ENCODE measurements at regions not wholly inside any gene's neighbourhood (a gene's known extent, or its start where the extent isn't known, plus 50 kb on each side); places are given as distances from the start of the nearest gene placed in this dataset.

DNA sequence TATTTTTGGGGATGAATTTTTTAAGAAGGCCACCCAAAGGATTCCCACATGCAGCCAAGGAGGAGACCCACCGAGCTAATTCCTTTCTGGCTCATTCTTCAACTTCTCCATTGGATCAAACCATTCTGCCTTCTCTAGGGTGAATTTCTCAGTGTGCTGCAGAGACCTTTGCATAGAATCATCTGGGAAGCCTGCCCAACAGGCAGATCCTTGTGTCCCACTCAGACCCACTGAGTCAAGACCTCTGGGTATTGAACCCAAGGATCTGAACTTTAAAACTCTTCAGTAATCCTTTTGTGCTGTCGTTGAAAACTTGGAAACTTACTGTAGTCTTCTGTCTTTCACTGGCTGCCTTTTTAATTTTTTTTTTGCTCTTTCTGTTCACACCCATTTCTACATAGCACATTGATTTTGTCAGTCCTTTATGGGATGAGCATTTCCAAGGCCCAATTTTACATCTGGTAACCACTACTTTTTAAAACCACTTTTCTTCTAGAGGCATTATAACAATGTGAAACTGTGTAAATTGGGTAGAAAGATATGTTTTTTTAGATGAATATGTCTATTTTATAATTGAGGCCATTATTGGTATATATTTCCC lies 120.2 kb downstream of the TSN start:
- ATAC-seq (ENCODE audit: insufficient read depth, low FRiP score) (no peak), DNase-seq (no peak)
- Histone ChIP-seq H3K9ac (ENCODE audit: insufficient read depth in 1 of 2, low read length in 2 of 2) (no peak overlapping the region), H3K9me3 (ENCODE audit: control insufficient read depth in 4 of 4, insufficient read depth in 3 of 4, low read length in 3 of 4) (no peaks in the 10 kb centered on the region), H3K4me1 (ENCODE audit: control insufficient read depth in 5 of 5, insufficient read depth in 5 of 5, low read length in 5 of 5) (no peaks in the 10 kb centered on the region), H3K36me3 (ENCODE audit: control insufficient read depth in 4 of 4, insufficient read depth in 4 of 4, low read length in 4 of 4) (no peaks in the 10 kb centered on the region), H3K27ac (ENCODE audit: low read depth in 1 of 2, low read length in 1 of 2) (no peak overlapping the region), H3K4me3 (no peak overlapping the region), H3K27me3 (ENCODE audit: control insufficient read depth in 3 of 3, insufficient read depth in 3 of 3, low read length in 2 of 3) (no peaks in the 10 kb centered on the region)
- no peak for TF ChIP-seq CTCF (IDR thresholded peaks at IDR 0.05; ENCODE audit: control extremely low read depth, extremely low read depth)
- 81 to 85% methylated on average over 2 of the region's 2 CpGs for WGBS, 2 donors

- Histone ChIP-seq H3K9ac (ENCODE audit: insufficient read depth in 1 of 2, low read length in 2 of 2) (no peak overlapping the region), H3K4me3 (no peak overlapping the region), H3K27ac (ENCODE audit: low read depth in 1 of 2, low read length in 1 of 2) (no peak overlapping the region), H3K36me3 (ENCODE audit: control insufficient read depth in 4 of 4, insufficient read depth in 4 of 4, low read length in 4 of 4) (no peaks in the 10 kb centered on the region), H3K4me1 (ENCODE audit: control insufficient read depth in 5 of 5, insufficient read depth in 5 of 5, low read length in 5 of 5) (no peaks in the 10 kb centered on the region), H3K27me3 (ENCODE audit: control insufficient read depth in 3 of 3, insufficient read depth in 3 of 3, low read length in 2 of 3) (no peaks in the 10 kb centered on the region), H3K9me3 (ENCODE audit: control insufficient read depth in 4 of 4, insufficient read depth in 3 of 4, low read length in 3 of 4) (peaks cover 0 to 5% (median 0%) of the 10 kb centered on the region in 4 donors)
- WGBS, 2 donors = 89 to 90% methylated on average over 1 of the region's 1 CpG
- TF ChIP-seq CTCF (IDR thresholded peaks at IDR 0.05; ENCODE audit: control extremely low read depth, extremely low read depth) = no peak
- ATAC-seq (ENCODE audit: insufficient read depth, low FRiP score) (no peak), DNase-seq (no peak)
These were observed 121.9 kb downstream of the TSN start for GRCh38 chr2:121877366-121877765.

GRCh38 chr2:121880283-121880682 lies 124.8 kb downstream of the TSN start:
- ATAC-seq (ENCODE audit: insufficient read depth, low FRiP score) = no peak
- no peak for TF ChIP-seq CTCF (IDR thresholded peaks at IDR 0.05; ENCODE audit: control extremely low read depth, extremely low read depth)
- 87 to 88% methylated on average over 4 of the region's 4 CpGs for WGBS, 2 donors

DNA sequence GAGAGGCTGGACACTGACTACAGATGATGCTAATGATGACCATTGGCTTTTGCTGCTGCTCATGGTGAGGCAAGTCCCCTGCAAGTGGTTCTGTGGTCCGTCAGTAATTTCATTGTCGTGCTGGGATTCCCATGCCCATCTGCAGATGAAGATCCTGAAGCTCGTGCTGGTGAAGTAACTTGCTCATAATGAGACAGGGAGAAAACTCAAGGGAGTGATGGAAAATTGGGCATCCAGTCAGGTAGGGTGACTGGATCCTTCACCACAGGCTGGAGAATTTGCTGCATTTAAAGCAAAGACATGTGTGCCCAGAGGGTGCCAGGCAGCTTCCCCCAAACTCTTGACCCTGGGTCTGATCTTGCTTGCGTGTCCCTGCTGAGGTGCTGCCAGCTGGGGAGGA lies 125.6 kb downstream of the TSN start:
- peaks cover 0 to 4% (median 2%) of the 10 kb centered on the region in 5 donors for H3K4me1 ChIP-seq (ENCODE audit: control insufficient read depth in 5 of 5, insufficient read depth in 5 of 5, low read length in 5 of 5)
- DNase-seq (no peak), ATAC-seq (ENCODE audit: insufficient read depth, low FRiP score) (no peak)
- no peak overlapping the region for H3K9ac ChIP-seq (ENCODE audit: insufficient read depth in 1 of 2, low read length in 2 of 2)
- no peak for TF ChIP-seq CTCF (IDR thresholded peaks at IDR 0.05; ENCODE audit: control extremely low read depth, extremely low read depth)
- no peak overlapping the region for H3K4me3 ChIP-seq
- no peak overlapping the region for H3K27ac ChIP-seq (ENCODE audit: low read depth in 1 of 2, low read length in 1 of 2)
- 96 to 97% methylated on average over 4 of the region's 4 CpGs for WGBS, 2 donors
- peaks cover 0 to 5% (median 0%) of the 10 kb centered on the region in 4 donors for H3K9me3 ChIP-seq (ENCODE audit: control insufficient read depth in 4 of 4, insufficient read depth in 3 of 4, low read length in 3 of 4)
- H3K36me3 ChIP-seq (ENCODE audit: control insufficient read depth in 4 of 4, insufficient read depth in 4 of 4, low read length in 4 of 4) = no peaks in the 10 kb centered on the region
- H3K27me3 ChIP-seq (ENCODE audit: control insufficient read depth in 3 of 3, insufficient read depth in 3 of 3, low read length in 2 of 3) = no peaks in the 10 kb centered on the region

More at GRCh38 chr2:121880283-121880682, 124.8 kb downstream of the TSN start:
- H3K27ac ChIP-seq (ENCODE audit: low read depth in 1 of 2, low read length in 1 of 2) = no peak overlapping the region
- no peak overlapping the region for H3K4me3 ChIP-seq
- no peak for DNase-seq
- H3K36me3 ChIP-seq (ENCODE audit: control insufficient read depth in 4 of 4, insufficient read depth in 4 of 4, low read length in 4 of 4) = no peaks in the 10 kb centered on the region
- H3K4me1 ChIP-seq (ENCODE audit: control insufficient read depth in 5 of 5, insufficient read depth in 5 of 5, low read length in 5 of 5) = peaks cover 0 to 4% (median 2%) of the 10 kb centered on the region in 5 donors
- peaks cover 0 to 5% (median 0%) of the 10 kb centered on the region in 4 donors for H3K9me3 ChIP-seq (ENCODE audit: control insufficient read depth in 4 of 4, insufficient read depth in 3 of 4, low read length in 3 of 4)
- no peak overlapping the region for H3K9ac ChIP-seq (ENCODE audit: insufficient read depth in 1 of 2, low read length in 2 of 2)
- H3K27me3 ChIP-seq (ENCODE audit: control insufficient read depth in 3 of 3, insufficient read depth in 3 of 3, low read length in 2 of 3) = no peaks in the 10 kb centered on the region
